HG03103 (cell line): ENCODE measurements at regions not wholly inside any gene's neighbourhood (a gene's known extent, or its start where the extent isn't known, plus 50 kb on each side); places are given as distances from the start of the nearest gene placed in this dataset.

Source experiments
- ATAC-seq: cut with Tn5 transposase; IDR thresholded peaks from one replicate; pipeline ENCODE4 v1.9.1; 2021; ENCODE audit warnings: low read depth; ENCODE audit not compliant: unreplicated experiment

GRCh38 chr12:16766736-16767135 is 160.8 kb upstream of the LMO3 start:
- no peak for ATAC-seq

- no peak for ATAC-seq
These were observed 157.9 kb upstream of the LMO3 start for GRCh38 chr12:16763901-16764300.

- no peak for ATAC-seq
These were observed 151.0 kb upstream of the LMO3 start for GRCh38 chr12:16756833-16757555.

- no peak for ATAC-seq
These were observed 124.8 kb upstream of the LMO3 start for GRCh38 chr12:16730772-16731171.

GRCh38 chr12:16726879-16727278 is 120.9 kb upstream of the LMO3 start:
- no peak for ATAC-seq

- ATAC-seq = no peak
These were observed 113.9 kb upstream of the LMO3 start for GRCh38 chr12:16719713-16720416.

- no peak for ATAC-seq
These were observed 111.0 kb upstream of the LMO3 start for GRCh38 chr12:16716928-16717327.

GRCh38 chr12:16692099-16692498 is 86.1 kb upstream of the LMO3 start:
- ATAC-seq = no peak

GRCh38 chr12:16691624-16692023 is 85.7 kb upstream of the LMO3 start:
- no peak for ATAC-seq

GRCh38 chr12:16688200-16688599 is 82.2 kb upstream of the LMO3 start:
- ATAC-seq = no peak

GRCh38 chr12:16685107-16685506 is 79.1 kb upstream of the LMO3 start:
- no peak for ATAC-seq

GRCh38 chr12:16681196-16681595 is 75.2 kb upstream of the LMO3 start:
- ATAC-seq = no peak

GRCh38 chr12:16675438-16675837 is 69.5 kb upstream of the LMO3 start:
- ATAC-seq = no peak

GRCh38 chr12:16674885-16675284 is 68.9 kb upstream of the LMO3 start:
- ATAC-seq = no peak

GRCh38 chr12:16670456-16671050 is 64.6 kb upstream of the LMO3 start:
- no peak for ATAC-seq

GRCh38 chr12:16669756-16670155 is 63.8 kb upstream of the LMO3 start:
- ATAC-seq = no peak

- ATAC-seq = no peak
These were observed 62.2 kb upstream of the LMO3 start for GRCh38 chr12:16668198-16668597.

- no peak for ATAC-seq
These were observed 52.7 kb upstream of the LMO3 start for GRCh38 chr12:16658699-16659098.
